BE2C (cell line): ENCODE measurements at regions not wholly inside any gene's neighbourhood (a gene's known extent, or its start where the extent isn't known, plus 50 kb on each side); places are given as distances from the start of the nearest gene placed in this dataset.

ENCODE experiments used
- DNase-seq: peaks from one replicate; pipeline ENCODE4 v3.0.0-alpha.2; 2020
- H3K27me3 ChIP-seq: fragments of 250-450 bp; sonication (Bioruptor Pico); 2 replicates; pipeline ENCODE4 v1.5.1; 2020; ENCODE audit warnings: mild to moderate bottlenecking
- H3K36me3 ChIP-seq: fragments of 250-450 bp; sonication (Bioruptor Pico); 2 replicates; pipeline ENCODE4 v1.5.1; 2020; ENCODE audit warnings: mild to moderate bottlenecking
- H3K4me1 ChIP-seq: fragments of 250-450 bp; sonication (Bioruptor Pico); 2 replicates; pipeline ENCODE4 v1.5.1; 2020
- H3K4me3 ChIP-seq: 2 replicates; pipeline ENCODE4 v1.5.1; 2011; ENCODE audit warnings: low read depth, low read length
- H3K9me3 ChIP-seq: fragments of 250-450 bp; sonication (Bioruptor Pico); 2 replicates; pipeline ENCODE4 v1.5.1; 2020
- CTCF ChIP-seq: IDR thresholded peaks from 2 replicates; pipeline ENCODE4 v1.5.1; 2012; ENCODE audit warnings: mild to moderate bottlenecking, low read depth, low read length

- Histone ChIP-seq H3K4me3 (no peak overlapping the region), H3K9me3 (no peaks in the 10 kb centered on the region), H3K27me3 (no peaks in the 10 kb centered on the region), H3K36me3 (no peaks in the 10 kb centered on the region), H3K4me1 (no peaks in the 10 kb centered on the region)
- DNase-seq: no peak
- TF ChIP-seq CTCF: no peak
These were observed 167.9 kb upstream of the MYLIP start for GRCh38 chr6:15960740-15961634.

- Histone ChIP-seq H3K27me3 (no peaks in the 10 kb centered on the region), H3K4me1 (peaks cover 4% of the 10 kb centered on the region), H3K36me3 (no peaks in the 10 kb centered on the region), H3K9me3 (no peaks in the 10 kb centered on the region), H3K4me3 (no peak overlapping the region)
- no peak for DNase-seq
- no peak for TF ChIP-seq CTCF
These were observed 171.2 kb upstream of the MYLIP start for GRCh38 chr6:15957655-15958169.

GRCh38 chr6:15956205-15957106 is 172.4 kb upstream of the MYLIP start:
- Histone ChIP-seq H3K4me3 (no peak overlapping the region), H3K9me3 (no peaks in the 10 kb centered on the region), H3K27me3 (no peaks in the 10 kb centered on the region), H3K36me3 (no peaks in the 10 kb centered on the region), H3K4me1 (peaks cover 10% of the 10 kb centered on the region)
- no peak for DNase-seq
- TF ChIP-seq CTCF: no peak

GRCh38 chr6:15955484-15955883 is 173.4 kb upstream of the MYLIP start:
- H3K4me1 ChIP-seq: peaks cover 10% of the 10 kb centered on the region
- no peaks in the 10 kb centered on the region for H3K27me3 ChIP-seq
- no peaks in the 10 kb centered on the region for H3K9me3 ChIP-seq
- H3K4me3 ChIP-seq: no peak overlapping the region
- TF ChIP-seq CTCF: no peak
- H3K36me3 ChIP-seq: no peaks in the 10 kb centered on the region
- DNase-seq: no peak

- Histone ChIP-seq H3K4me1 (peaks cover 10% of the 10 kb centered on the region), H3K9me3 (no peaks in the 10 kb centered on the region), H3K4me3 (no peak overlapping the region), H3K36me3 (no peaks in the 10 kb centered on the region), H3K27me3 (no peaks in the 10 kb centered on the region)
- no peak for TF ChIP-seq CTCF
- DNase-seq: peak; percentile 26
These were observed 175.6 kb upstream of the MYLIP start for GRCh38 chr6:15953152-15953880.
